Right lobe of liver (tissue), 6 donors: ENCODE measurements at regions not wholly inside any gene's neighbourhood (a gene's known extent, or its start where the extent isn't known, plus 50 kb on each side); places are given as distances from the start of the nearest gene placed in this dataset.

Experiments
- ATAC-seq, 4 donors: fragments of 200-7000 bp; cut with Tn5 transposase; one replicate each; pipeline ENCODE4 v1.9.1; 2020; ENCODE audit warnings: mild to moderate bottlenecking in 4 of 4, moderate library complexity in 4 of 4
- DNase-seq, 3 donors: peaks; one replicate each; pipeline ENCODE4 v3.0.0-alpha.2; 2020
- H3K27ac ChIP-seq, 3 donors: fragments of 200-600 bp; one replicate each; pipeline ENCODE4 v1.8.0; 2022
- H3K27me3 ChIP-seq, 2 donors: fragments of 200-600 bp; one replicate each; pipeline ENCODE4 v1.8.0; 2022
- H3K36me3 ChIP-seq, 4 donors: fragments of 200-600 bp; sonication (generic) in 1 of 4; one replicate each; pipeline versions ENCODE4 v1.5.1 to v1.8.0; 2017 to 2022; ENCODE audit warnings: control low read depth in 1 of 4
- H3K4me1 ChIP-seq, 4 donors: fragments of 200-600 bp; sonication (generic) in 1 of 4; one replicate each; pipeline versions ENCODE4 v1.5.1 to v1.8.0; 2017 to 2022; ENCODE audit warnings: control low read depth in 1 of 4
- H3K4me3 ChIP-seq, 3 donors: fragments of 200-600 bp; one replicate each; pipeline ENCODE4 v1.8.0; 2022
- H3K9me3 ChIP-seq, 4 donors: fragments of 200-600 bp; sonication (generic) in 1 of 4; one replicate each; pipeline versions ENCODE4 v1.5.1 to v1.8.0; 2017 to 2022; ENCODE audit warnings: control low read depth in 1 of 4
- CTCF ChIP-seq, 4 donors: fragments of 200-600 bp in 3 of 4; fragments of 450-650 bp in 1 of 4; IDR thresholded peaks; one replicate each; pipeline versions ENCODE4 v1.5.1 to v1.8.0; 2016 to 2022; ENCODE audit warnings: antibody characterized with exemption in 4 of 4, mild to moderate bottlenecking in 2 of 4
- POLR2A ChIP-seq: fragments of 450-650 bp; IDR thresholded peaks from one replicate; pipeline ENCODE4 v1.6.1; 2017; ENCODE audit warnings: antibody characterized with exemption, mild to moderate bottlenecking
- WGBS: methylation state at CpG from one replicate; pipeline ENCODE4 v1.1.6; 2018; ENCODE audit warnings: low coverage, low lambda C conversion rate; ENCODE audit not compliant: insufficient coverage; ENCODE audit errors: missing lambda C conversion rate; 5-methylcytosine and 5-hydroxymethylcytosine counted together
- intact Hi-C, 2 donors: fragments of 100-400 bp; cut with DNase I; formaldehyde crosslinking; loops; one replicate each; pipeline versions ENCODE4 v1.11.2 to v1.14.1; 2022
- donor health status: DM: no; HTN: yes; CAD: no.
- donor health status: DM: no; HTN: no; CAD: no.
- donor health status: DM: no; HTN: no; CAD: no.
- donor health status: DM: no; HTN: yes; CAD: no.
- donor health status: DM: no; HTN: yes; CAD: no.

GRCh38 chr20:58003525-58003924, 224.9 kb downstream of the ANKRD60 start:
- Histone ChIP-seq H3K4me1 (no peaks in the 10 kb centered on the region), H3K36me3 (no peaks in the 10 kb centered on the region), H3K9me3 (no peaks in the 10 kb centered on the region), H3K4me3 (no peak overlapping the region), H3K27me3 (no peaks in the 10 kb centered on the region), H3K27ac (no peak overlapping the region)
- WGBS = 69% methylated on average over 3 of the region's 6 CpGs
- TF ChIP-seq CTCF (IDR thresholded peaks at IDR 0.05) (no peak), POLR2A (no peak)
- DNase-seq (no peak), ATAC-seq (no peak)
- intact Hi-C loops = no loop called here

- WGBS = 85% methylated on average over 2 of the region's 6 CpGs
- Histone ChIP-seq H3K4me1 (no peaks in the 10 kb centered on the region), H3K9me3 (no peaks in the 10 kb centered on the region), H3K4me3 (no peak overlapping the region), H3K36me3 (no peaks in the 10 kb centered on the region), H3K27ac (no peak overlapping the region), H3K27me3 (no peaks in the 10 kb centered on the region)
- no peak for DNase-seq
- TF ChIP-seq CTCF (IDR thresholded peaks at IDR 0.05) (no peak), POLR2A (no peak)
- intact Hi-C loops = no loop called here
- ATAC-seq = no peak
These were observed 225.6 kb downstream of the ANKRD60 start for GRCh38 chr20:58002901-58003300.

- no peak overlapping the region for H3K27ac ChIP-seq
- H3K4me3 ChIP-seq = no peak overlapping the region
- no peaks in the 10 kb centered on the region for H3K9me3 ChIP-seq
- no peak for ATAC-seq
- WGBS = 44% methylated on average over 2 of the region's 3 CpGs
- no peaks in the 10 kb centered on the region for H3K4me1 ChIP-seq
- intact Hi-C loops = no loop called here
- no peaks in the 10 kb centered on the region for H3K27me3 ChIP-seq
- DNase-seq = no peak
- TF ChIP-seq POLR2A (no peak), CTCF (IDR thresholded peaks at IDR 0.05) (no peak)
- no peaks in the 10 kb centered on the region for H3K36me3 ChIP-seq
These were observed 226.5 kb downstream of the ANKRD60 start for GRCh38 chr20:58001946-58002345.

GRCh38 chr20:58001381-58001780, 227.1 kb downstream of the ANKRD60 start:
- 20% methylated on average over 1 of the region's 13 CpGs for WGBS
- H3K36me3 ChIP-seq = no peaks in the 10 kb centered on the region
- peak; percentile 28 to 51 (median 38) for ATAC-seq
- H3K27me3 ChIP-seq = no peaks in the 10 kb centered on the region
- no peak overlapping the region for H3K4me3 ChIP-seq
- no peak for DNase-seq
- TF ChIP-seq POLR2A = no peak
- no peak for TF ChIP-seq CTCF (IDR thresholded peaks at IDR 0.05)
- intact Hi-C loops = no loop called here
- no peak overlapping the region for H3K27ac ChIP-seq
- H3K4me1 ChIP-seq = no peaks in the 10 kb centered on the region
- no peaks in the 10 kb centered on the region for H3K9me3 ChIP-seq

- Histone ChIP-seq H3K4me1 (no peaks in the 10 kb centered on the region), H3K9me3 (no peaks in the 10 kb centered on the region), H3K27me3 (no peaks in the 10 kb centered on the region), H3K36me3 (no peaks in the 10 kb centered on the region), H3K4me3 (no peak overlapping the region), H3K27ac (no peak overlapping the region)
- TF ChIP-seq CTCF (IDR thresholded peaks at IDR 0.05) = no peak
- TF ChIP-seq POLR2A = no peak
- intact Hi-C loops = no loop called here
- DNase-seq (no peak), ATAC-seq (no peak)
- 58% methylated on average over 2 of the region's 2 CpGs for WGBS
These were observed 227.6 kb downstream of the ANKRD60 start for GRCh38 chr20:58000861-58001260.
